HG03442 (cell line): ENCODE measurements at regions not wholly inside any gene's neighbourhood (a gene's known extent, or its start where the extent isn't known, plus 50 kb on each side); places are given as distances from the start of the nearest gene placed in this dataset.
A peak's percentile ranks its signal among the peaks of the same experiment; 100 is the strongest.
"Not testable (repeated sequence)": the region's sequence is repeated elsewhere in the genome, so short reads cannot be mapped to it uniquely, and the experiment has no call there.

Experiments
- ATAC-seq: cut with Tn5 transposase; IDR thresholded peaks from one replicate; pipeline ENCODE4 v1.9.1; 2021; ENCODE audit warnings: mild to moderate bottlenecking, moderate library complexity; ENCODE audit not compliant: unreplicated experiment

DNA sequence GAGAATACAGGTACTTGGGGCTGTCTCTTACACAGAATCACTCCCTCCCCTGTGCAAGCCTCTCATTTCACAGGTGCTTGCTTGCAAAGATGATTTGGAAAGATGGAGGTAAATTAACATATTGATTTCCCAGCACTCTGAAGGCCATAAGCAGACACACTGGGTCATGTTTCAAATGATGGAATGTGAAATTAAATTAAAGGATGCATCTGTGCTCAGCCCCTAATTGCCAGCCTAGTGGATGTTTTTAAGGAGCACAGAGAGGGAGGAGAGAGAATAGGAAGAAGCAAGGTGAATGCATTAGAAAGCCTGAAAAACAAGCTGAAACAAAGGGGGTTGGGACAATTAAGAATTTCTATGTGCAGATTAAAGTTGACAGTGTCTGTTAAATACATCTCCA is 96.1 kb upstream of the GRIP1 start:
- ATAC-seq, result no peak

DNA sequence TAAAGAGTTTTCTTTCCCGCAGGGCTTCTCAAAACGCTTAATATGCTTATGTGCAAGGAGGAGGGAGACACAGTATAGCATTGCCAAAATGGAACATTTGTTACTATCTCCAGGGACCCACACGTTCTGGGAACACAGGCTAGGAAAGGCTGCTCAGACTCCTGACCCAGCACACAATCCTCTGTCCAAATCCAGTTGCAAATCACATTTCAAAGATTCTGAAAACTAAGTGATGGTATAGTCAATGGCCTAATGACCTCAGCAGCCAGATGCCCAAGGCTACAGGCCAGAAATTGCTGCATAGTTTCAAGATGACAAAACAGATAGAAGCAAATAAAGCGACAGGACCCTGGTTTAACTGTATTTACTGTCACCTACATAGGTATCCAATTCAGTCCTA is 97.0 kb upstream of the GRIP1 start:
- ATAC-seq, result no peak

DNA sequence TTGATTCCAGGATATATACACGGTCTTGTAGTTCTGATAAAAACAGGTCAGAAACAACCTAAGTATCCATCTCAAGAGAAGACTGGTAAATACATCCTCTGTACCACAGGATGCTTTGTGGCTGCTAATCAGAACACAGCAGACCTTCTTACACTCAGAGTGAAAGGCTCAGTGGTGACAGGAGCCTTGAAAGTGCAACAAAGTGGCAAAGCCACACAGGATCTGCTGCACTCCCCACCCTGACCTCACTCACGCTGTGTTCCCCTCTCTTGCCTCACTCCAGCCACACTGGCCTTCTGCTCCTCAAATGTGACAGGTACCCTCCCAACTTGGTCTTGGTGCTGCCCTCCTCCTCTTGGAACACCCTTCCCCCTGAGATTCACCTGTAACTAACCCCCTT is 98.1 kb upstream of the GRIP1 start:
- ATAC-seq, result peak; percentile 99

DNA sequence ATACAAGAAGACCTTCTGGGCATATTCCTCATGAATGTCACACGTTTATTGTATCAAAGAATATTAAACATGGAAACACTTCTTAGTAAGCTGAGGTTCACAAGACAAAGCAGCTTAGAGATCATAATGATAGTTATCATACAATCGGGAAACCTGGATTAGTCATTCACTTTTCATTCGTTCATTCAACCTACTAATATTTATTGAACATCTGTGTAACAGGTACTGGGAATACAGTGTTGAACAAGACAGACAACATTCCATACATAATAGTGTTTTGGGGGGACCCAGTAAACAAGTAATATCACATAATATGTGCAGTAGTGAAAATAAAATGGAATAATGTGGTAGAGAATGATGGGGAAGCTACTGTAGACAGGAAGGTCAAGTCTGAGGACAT is 100.6 kb upstream of the GRIP1 start:
- no peak for ATAC-seq

DNA sequence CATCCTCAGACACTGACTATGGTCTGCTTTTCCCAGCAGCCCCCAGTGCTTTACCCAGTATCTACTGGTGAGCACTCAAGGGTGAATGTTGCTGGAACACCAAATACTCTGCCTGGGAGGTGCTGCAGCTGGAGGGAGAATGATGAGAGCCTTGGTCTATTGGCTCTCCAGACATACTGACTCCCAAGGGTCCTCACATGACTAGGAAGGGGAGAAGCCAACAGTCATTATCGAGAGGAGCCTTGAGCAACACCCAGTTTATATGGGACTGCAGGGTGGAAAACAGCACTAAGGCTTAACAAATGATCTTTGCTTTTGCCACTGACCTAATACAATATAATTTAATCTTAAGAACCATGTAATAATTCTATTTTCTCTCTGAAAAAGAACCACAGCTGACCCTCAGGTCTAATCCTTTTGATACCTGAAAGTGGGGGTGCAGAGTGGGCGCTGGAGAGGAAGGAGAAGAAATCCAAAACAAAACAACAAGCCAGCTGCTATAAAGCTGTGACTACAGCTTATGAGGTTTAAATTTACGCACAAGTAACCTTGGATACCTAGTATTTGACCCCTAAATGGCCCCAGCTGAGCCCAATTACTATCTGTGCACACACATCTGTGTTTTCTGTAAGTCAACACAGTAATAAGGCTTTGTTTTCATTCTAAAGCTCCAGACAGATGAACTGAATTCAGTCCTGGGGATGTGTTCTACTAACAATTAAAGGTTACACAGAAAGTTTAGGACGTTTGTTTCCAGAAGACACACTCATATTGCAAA is 107.8 kb upstream of the GRIP1 start:
- ATAC-seq, result no peak

DNA sequence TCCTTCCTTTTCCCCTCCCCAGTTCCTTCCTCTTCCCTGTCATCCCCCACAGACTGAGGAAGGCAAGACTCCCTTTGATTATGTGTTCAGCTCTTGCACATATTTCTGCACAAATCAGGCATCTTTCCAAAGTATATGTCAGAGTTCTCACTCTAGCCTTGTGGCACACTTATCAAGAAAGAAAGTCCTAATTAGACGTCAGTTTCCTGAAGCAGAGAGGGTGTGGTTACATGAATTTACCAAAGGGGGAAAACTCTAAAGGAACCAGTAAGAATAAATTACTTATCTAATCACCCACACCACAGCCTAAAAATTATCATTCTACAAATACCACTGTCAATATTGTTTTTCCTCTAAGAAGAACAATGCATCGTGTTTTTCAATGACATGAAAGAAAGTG is 120.7 kb upstream of the GRIP1 start:
- no peak for ATAC-seq

DNA sequence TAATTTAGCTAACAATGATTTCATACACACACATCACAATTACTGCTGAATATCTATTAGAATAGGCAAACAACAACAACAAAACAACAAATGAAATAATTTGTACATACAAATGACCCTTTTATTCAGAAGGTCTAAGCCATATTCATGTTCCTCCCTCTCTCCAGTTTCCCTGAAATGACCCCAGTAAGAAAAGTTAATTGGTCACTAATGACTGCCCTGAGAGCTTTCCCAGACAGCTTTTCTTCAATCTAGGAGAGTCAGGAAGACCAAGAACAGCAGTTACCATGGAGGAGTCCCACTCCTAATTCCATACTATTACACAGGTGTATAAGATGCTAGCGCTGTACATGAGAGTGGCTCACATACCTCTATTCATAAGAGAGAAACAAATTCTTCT is 121.2 kb upstream of the GRIP1 start:
- ATAC-seq, result no peak

DNA sequence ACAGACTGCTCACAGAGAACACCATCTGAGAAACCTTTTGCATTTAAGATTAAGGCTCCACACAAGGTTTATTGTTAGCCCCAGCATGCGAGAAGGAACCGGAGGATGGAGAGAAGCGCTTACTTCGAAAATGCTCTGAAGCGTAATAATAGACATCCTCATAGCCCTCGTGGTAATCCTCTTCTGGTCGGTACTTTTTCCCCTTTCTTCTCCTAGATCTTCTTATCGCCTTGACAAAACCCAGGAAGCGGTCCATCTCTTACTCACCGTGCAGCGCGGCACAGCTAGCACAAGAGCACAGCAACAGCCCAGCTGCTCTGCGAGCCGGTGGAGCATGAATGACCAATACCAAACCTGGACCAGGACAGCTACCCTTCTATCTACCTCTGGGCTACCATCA is 125.1 kb upstream of the GRIP1 start:
- ATAC-seq, result no peak

DNA sequence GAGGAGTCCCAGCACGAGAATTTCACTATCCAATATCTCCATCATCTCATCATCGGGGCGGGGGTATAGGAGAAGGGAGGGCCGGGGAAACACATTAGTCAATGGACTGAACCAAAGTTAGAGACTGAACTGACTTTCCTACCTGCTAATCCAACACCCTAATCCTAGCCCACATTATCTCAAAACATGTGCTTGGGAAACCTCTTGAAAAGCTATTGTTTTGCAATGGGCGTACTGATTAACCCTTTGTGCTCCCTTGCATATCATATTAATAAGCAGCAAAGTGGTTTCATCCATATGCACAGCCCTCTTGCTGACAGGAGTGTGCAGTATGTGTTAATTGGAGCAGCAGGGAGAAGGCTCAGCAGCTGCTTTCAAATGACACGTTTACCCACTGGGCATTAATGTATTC is 125.7 kb upstream of the GRIP1 start:
- ATAC-seq, result no peak

DNA sequence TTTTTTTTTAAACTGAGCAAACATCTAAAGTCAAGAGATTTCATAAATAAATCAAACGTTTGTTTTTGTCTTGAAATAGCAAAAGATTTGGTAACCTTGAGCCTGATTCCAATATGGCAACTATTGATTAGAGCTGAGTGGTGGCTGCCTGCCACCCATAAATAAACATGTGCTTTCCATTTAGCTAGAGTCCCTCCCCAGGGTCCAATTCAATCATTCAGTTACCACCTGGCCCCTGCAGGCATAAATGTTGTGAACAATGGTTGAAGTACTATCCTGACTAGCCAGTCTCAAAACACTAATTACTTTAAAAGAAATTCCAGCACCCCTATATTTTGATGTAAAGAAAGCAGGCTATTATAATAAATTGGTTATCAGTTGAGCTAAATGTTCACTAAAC is 129.7 kb upstream of the GRIP1 start:
- ATAC-seq, result no peak

DNA sequence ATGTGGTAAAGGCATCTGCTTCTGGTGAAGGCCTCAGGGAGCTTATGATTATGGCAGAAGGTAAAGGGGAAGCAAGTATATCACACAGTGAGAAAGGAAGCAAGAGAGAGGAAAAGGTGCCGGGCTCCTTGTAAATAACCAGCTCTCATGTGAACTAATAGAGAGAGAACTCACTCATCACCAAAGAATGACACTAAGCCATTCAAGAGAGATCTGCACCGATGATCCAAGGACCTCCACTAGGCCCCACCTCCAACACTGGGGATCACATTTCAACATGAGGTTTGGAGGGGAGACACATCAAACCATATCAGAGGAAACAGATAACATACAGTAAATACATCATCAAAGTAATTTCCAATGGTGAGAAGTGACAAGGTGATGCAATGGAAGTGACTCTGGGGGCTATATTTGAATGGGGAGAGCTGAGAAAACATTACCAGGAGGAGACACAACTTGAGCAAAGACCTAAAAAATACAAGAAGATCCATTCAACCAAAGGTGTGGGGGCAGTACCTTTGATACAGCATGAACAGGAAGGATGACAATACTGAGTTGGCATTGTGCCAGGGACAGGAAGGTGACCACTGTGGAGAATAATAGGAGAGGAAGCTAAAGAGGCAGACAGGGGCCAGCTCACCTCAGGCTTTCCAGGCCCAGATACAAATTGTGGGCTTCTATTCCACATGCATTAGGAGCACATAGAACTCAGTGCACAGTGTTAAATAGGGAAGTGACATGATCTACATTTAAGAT is 134.4 kb upstream of the GRIP1 start:
- ATAC-seq, result no peak

DNA sequence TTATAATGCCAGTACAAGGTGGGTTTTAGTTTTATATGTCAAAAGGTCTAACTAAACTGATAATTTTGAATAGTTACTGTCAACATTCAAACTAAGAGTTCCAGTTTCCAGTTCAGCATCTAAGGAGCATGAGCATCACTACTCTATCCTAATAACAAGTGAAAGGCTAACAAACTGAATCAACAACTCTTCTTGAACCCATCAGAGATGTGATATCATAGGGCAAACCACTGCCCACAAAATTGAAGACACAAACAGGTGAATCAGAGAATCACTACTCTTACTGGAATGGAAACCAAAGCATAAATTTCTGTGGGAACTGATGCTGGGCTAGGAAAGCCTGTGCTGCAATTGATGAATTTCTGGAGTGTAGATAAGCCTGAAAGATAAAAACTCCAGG is 140.7 kb upstream of the GRIP1 start:
- ATAC-seq, result no peak

DNA sequence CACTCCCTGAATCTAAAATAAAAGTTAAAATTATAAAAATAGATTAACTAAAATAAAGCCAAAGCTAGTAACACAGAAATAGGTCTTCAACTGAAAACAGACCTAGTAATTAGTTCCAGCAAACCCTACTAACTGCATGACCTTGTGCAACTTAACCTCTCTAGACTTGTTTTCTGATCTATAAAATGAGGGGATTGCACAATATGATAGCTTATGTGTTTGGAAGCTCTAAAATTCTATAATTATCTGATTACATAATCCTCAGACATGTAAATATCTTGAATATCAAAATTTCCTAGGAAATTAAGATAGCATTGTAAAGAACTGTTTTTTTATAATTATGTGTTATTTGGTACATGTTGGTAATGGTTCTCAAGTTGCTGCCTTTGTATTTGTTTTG is 144.1 kb upstream of the GRIP1 start:
- ATAC-seq, result no peak

DNA sequence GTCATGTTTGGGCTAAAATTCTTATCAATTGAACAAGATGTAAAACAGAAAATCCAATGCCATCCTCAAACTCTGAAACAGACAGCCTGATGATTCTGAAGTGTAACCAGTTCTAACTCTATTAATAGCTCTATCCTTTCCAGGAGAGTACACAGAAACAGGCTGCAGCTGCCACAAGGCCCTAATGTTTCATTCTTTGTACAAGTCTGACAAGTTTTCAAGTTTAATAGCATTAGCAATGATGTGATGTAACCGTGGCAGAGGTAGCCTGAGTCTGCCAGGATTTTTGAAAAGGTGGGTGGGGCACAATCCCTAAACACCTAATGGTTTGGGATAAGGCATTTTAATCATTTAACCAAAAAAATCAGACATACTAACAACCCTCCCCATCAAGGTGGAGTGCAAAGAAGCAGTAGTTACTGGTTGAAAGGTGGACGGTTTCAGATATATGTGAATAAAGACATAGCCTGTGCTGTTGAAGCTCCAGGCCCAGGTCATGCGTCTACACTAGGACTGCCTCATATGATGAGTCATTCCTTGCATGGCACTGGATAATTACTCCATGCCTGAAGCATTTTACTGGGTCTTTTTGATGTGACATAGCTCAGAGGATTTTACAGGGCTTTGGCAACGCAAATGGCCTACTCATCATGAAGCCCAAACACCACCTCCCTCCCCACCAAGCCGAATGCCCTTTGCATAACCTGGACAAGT is 145.1 kb upstream of the GRIP1 start:
- ATAC-seq, result no peak

DNA sequence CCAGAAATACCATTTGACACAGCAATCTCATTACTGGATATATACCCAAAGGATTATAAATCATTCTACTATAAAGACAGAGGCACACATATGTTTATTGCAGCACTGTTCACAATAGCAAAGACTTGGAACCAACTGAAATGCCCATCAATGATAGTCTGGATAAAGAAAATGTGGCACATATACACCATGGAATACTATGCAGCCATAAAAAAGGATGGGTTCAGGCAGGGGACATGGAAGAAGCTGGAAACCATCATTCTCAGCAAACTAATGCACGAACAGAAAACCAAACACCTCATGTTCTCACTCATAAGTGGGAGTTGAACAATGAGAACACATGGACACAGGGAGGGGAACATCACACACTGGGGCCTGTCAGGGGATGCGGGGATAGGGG is 147.0 kb upstream of the GRIP1 start:
- not testable (repeated sequence) for ATAC-seq

DNA sequence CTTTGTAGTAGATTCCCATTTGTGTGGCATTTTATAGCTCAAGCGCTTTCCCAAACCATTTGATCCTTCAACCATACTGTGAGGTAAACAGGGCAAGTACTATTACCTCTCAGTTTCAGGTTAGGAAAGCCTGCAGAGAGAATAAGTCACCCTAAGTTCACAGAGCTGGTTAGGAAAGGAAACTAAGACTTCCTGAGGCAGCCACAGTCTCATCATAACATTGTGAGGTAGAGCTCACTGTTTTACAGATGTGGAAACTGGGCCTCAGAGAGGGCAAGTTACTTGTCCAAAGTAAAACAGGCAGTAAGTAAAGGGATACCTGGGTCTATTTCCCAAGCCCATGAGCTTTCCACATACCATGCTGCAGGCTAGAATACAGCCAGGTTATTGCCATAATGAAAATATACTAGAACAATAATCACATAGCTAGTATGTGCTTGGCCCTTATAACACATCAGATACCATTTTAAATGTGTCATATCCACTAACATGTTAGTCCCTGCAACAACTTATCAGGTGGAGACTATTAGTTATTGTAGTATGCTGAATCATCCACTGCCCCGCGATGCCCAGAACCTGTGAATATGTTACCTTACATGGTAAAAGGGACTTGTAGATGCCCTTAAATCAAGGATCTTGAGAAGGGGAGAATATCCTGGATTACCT is 150.9 kb upstream of the GRIP1 start:
- ATAC-seq, result no peak

DNA sequence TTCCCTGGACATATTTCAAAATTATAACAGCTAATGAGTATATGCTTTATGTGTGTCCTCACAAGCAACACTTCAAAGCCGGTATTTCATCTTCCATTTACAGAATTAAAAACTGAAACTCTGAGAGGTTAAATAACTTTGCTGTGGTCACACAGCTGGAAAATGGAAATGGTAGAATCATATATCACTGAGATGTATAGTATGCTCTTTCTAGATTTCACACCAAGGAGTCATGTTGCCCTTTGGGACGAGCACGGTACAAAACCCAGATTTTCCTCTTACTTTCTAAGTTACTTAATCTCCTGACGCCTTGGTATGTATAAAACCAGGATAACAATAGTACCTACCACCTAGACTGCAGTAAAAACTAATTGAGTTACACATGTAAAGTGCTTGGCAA is 152.6 kb upstream of the GRIP1 start:
- ATAC-seq, result no peak

DNA sequence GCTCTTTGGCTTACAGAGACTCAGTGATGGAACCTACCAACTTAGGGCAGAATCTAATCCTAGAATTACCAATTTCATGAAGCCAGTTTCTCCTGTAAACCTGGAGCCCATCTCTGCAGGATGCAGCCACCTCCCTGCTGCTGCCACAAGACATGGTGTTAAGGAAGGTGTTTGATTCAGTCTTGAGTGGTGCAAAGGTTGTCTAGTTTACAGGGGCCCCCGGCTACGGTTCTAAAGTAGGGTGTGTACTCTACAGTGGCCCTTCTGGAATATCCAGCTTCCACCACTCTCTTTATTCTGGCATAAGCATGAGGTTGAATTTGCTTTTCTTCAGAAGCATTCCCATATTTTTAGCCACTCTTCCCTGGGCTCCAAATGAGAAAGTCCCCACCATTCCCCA is 154.1 kb upstream of the GRIP1 start:
- ATAC-seq, result no peak

DNA sequence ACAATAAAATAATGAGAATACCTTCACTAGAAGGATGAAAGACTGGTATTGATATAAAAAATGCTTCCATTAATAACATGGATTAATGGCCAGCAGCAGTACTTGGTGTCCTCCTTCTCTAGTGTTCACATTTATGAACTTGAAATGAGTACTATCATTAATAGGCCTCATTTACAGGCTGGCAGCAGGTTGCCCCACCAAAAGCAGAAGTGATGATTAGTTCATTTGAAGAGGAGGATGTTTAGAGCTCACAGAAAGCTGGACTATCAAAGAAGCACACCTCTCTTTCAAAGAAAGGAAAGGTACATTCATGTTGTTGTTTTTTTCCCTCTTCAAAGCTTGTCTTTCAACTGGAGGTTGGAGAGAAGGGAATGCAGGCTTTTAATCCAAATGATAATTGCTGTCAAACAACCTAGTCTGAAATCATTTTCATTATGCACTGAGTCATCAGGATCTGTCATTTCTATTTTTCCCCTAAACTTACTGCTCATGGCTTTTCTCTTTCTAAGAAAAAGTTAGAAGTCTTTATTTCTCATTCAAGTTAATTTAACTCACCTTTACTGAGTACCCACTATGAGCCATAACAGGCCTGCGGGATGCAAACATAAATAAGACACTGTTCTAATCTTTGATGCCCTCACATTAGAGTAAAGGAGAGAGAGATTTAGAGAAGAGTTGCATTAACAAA is 157.9 kb upstream of the GRIP1 start:
- ATAC-seq, result no peak

DNA sequence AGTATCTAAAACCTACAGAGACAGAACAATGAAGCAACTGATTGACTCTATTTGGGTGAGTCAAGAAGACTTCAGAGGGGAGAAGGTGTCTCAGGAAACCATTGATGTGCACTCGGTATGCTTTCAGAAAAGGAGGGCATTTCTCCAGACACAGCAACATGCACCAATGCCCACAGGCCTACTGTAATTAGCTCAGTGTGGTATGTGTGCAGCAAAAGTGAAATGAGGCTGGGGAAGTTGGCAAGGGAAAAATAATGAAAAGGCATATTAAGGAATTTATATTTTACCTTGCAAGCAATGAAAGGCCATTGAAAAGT is 158.4 kb upstream of the GRIP1 start:
- ATAC-seq, result no peak

DNA sequence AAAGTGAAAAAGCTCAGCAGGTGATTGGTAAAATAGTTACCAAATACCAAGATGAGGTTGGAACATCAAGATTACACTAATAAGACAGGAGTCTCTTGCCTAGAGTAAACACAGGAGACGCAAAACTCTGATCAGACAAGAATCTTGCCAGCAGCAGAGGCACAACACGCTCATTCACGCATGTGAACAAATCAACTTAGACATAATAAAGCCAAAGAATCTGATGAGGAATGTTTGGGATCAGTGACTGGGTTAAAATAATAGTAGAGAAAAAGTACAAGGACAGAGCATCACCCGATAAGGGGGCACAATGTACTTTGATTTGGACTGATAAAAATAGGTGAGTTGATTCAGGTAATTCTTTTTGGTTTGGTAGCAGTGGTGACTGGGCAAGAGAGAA is 159.5 kb upstream of the GRIP1 start:
- ATAC-seq, result no peak
